GM19239 (cell line): ENCODE measurements at regions not wholly inside any gene's neighbourhood (a gene's known extent, or its start where the extent isn't known, plus 50 kb on each side); places are given as distances from the start of the nearest gene placed in this dataset.

Source experiments
- DNase-seq: peaks from one replicate; pipeline ENCODE4 v3.0.0; 2011; ENCODE audit warnings: low spot score; ENCODE audit not compliant: insufficient read length
- FAIRE-seq: peaks from 2 replicates; lab custom pipeline; 2011; peaks lifted over from hg19 to GRCh38; lab: Jason Lieb, UNC

- FAIRE-seq (no peak), DNase-seq (peak; percentile 7)
Observed at GRCh38 chr9:86836797-86837196, 110.5 kb downstream of the GAS1 start.

GRCh38 chr9:86836266-86836665 lies 111.0 kb downstream of the GAS1 start:
- DNase-seq (no peak), FAIRE-seq (no peak)

GRCh38 chr9:86830356-86830755 lies 117.0 kb downstream of the GAS1 start:
- DNase-seq (no peak), FAIRE-seq (no peak)

GRCh38 chr9:86829496-86830046 lies 117.7 kb downstream of the GAS1 start:
- no peak for FAIRE-seq

GRCh38 chr9:86828631-86829030 lies 118.7 kb downstream of the GAS1 start:
- FAIRE-seq (no peak), DNase-seq (no peak)

More at GRCh38 chr9:86829496-86830046, 117.7 kb downstream of the GAS1 start:
- DNase-seq: no peak

GRCh38 chr9:86827893-86828292 lies 119.4 kb downstream of the GAS1 start:
- DNase-seq (no peak), FAIRE-seq (no peak)

GRCh38 chr9:86825299-86825698 lies 122.0 kb downstream of the GAS1 start:
- FAIRE-seq (no peak), DNase-seq (no peak)

GRCh38 chr9:86822006-86822801 lies 125.1 kb downstream of the GAS1 start:
- DNase-seq (no peak), FAIRE-seq (no peak)

- DNase-seq (no peak), FAIRE-seq (no peak)
Observed at GRCh38 chr9:86821006-86821845, 126.1 kb downstream of the GAS1 start.

- DNase-seq (no peak), FAIRE-seq (no peak)
Observed at GRCh38 chr9:86819552-86819951, 127.8 kb downstream of the GAS1 start.

- DNase-seq: no peak
- no peak for FAIRE-seq
Observed at GRCh38 chr9:86818636-86819035, 128.7 kb downstream of the GAS1 start.

- DNase-seq: no peak
- no peak for FAIRE-seq
Observed at GRCh38 chr9:86816868-86817267, 130.4 kb downstream of the GAS1 start.

- no peak for FAIRE-seq
- no peak for DNase-seq
Observed at GRCh38 chr9:86816366-86816765, 130.9 kb downstream of the GAS1 start.

GRCh38 chr9:86812616-86813015 lies 134.7 kb downstream of the GAS1 start:
- no peak for FAIRE-seq
- DNase-seq: no peak

- no peak for DNase-seq
- no peak for FAIRE-seq
Observed at GRCh38 chr9:86809759-86810367, 137.4 kb downstream of the GAS1 start.

- no peak for FAIRE-seq
Observed at GRCh38 chr9:86809151-86809550, 138.2 kb downstream of the GAS1 start.

GRCh38 chr9:86807367-86807976 lies 139.8 kb downstream of the GAS1 start:
- FAIRE-seq: no peak

More at GRCh38 chr9:86809151-86809550, 138.2 kb downstream of the GAS1 start:
- no peak for DNase-seq

GRCh38 chr9:86804011-86804410 lies 143.3 kb downstream of the GAS1 start:
- FAIRE-seq: no peak
- DNase-seq: no peak

More at GRCh38 chr9:86807367-86807976, 139.8 kb downstream of the GAS1 start:
- DNase-seq: no peak

GRCh38 chr9:86802900-86803673 lies 144.2 kb downstream of the GAS1 start:
- DNase-seq (no peak), FAIRE-seq (no peak)
